GM12872 (cell line): ENCODE measurements at regions not wholly inside any gene's neighbourhood (a gene's known extent, or its start where the extent isn't known, plus 50 kb on each side); places are given as distances from the start of the nearest gene placed in this dataset.

ENCODE experiments used
- TF ChIP-seq, protein P1 (sequence below): IDR thresholded peaks from 3 replicates; pipeline ENCODE4 v1.5.1; 2011; ENCODE audit warnings: low read depth, mild to moderate bottlenecking, low read length, moderate library complexity; ENCODE audit not compliant: insufficient read depth

DNA sequence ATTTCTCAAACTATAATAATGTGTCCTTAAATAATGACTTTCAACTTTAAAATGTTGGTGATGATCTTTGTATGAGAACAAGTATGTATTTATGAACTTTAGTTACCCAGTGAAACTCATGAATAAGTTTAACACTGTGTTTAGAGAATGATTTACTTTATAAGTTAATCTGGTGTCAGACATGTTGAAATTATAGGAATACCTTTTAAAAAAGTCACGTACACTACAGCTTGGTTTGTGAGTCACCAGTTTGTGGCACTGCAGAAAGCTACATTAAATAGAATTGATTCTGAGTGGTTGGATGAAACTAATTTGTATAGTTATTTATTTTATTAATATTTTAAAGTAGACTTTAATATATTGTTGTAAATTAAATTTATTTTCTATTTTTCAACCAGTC, 1366.2 kb upstream of the PCDH20 start:
- TF ChIP-seq, protein P1, sequence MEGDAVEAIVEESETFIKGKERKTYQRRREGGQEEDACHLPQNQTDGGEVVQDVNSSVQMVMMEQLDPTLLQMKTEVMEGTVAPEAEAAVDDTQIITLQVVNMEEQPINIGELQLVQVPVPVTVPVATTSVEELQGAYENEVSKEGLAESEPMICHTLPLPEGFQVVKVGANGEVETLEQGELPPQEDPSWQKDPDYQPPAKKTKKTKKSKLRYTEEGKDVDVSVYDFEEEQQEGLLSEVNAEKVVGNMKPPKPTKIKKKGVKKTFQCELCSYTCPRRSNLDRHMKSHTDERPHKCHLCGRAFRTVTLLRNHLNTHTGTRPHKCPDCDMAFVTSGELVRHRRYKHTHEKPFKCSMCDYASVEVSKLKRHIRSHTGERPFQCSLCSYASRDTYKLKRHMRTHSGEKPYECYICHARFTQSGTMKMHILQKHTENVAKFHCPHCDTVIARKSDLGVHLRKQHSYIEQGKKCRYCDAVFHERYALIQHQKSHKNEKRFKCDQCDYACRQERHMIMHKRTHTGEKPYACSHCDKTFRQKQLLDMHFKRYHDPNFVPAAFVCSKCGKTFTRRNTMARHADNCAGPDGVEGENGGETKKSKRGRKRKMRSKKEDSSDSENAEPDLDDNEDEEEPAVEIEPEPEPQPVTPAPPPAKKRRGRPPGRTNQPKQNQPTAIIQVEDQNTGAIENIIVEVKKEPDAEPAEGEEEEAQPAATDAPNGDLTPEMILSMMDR: no peak

DNA sequence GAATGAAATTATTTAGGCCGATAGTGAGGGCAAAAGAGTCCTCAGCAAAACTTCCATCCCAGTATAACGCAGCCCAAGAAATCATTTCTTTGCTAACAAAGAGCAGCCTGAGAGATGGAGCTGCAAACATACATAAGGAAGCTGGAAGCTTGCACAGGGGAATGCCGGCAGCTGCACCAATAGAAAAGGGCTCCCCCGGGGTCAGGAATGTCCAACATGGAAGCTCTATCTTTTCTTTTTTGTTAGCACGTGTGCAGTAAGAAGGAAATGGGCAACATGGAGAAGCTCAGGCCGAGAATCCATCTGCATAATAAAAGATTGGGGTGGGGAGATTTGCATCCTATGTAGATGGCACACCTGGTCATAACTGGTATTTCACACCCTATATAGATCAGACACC, 1363.5 kb upstream of the PCDH20 start:
- TF ChIP-seq, protein P1: no peak

DNA sequence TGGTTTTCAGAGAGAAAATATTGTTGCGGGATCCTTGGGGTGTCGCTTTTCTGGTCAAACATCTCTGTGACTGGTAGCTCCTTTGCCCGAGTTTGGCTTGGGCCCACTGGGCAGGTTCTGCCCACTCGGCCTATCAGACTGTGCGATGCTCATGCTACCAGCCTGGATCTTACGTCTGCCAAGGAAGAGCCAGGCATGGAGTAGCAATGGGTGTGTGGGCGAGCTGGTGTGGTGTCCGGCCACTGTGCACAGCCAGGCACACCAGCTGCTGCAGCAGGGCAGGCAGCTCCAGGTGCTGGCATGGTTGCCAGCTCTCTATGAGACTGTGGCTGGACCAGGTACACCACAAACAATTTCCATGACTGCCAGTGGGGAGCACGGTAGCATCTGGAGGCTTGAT, 1351.8 kb upstream of the PCDH20 start:
- TF ChIP-seq, protein P1: no peak

DNA sequence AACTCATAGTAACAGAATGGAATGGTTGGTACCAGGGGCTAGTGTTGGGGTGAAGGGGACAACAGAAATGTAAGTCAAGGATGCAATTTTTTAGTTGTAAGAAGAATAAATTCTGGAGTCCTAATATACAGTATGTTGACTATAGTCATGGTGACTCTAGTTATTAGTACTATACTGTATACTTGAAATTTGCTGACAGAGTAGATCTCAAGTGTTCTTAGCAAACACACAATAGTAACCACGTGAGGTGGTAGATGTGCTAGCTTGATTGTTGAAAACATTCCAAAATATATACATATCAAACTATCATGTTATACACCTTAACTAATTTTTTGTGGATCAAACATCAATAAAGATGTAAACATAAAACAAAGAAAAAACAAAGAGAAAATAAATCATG, 1345.1 kb upstream of the PCDH20 start:
- TF ChIP-seq, protein P1: no peak

DNA sequence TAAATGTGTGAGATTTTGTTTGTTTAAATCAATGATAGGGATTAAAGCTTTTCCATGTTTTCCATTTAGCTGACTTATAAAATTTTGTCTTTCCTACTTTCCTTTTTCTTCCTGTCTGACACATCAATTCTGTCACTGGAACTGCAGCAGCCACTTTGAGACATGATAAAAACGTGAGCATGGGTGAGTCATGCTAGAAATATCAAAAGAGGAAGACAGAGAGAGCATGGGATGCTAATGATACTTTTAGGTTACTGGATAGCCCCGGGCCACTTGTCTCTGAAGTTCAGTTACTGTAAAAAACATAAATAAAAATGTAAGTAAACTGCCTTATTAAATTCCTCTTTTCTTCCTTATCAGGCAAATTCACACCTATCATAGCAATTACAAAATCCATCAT, 1332.0 kb upstream of the PCDH20 start:
- TF ChIP-seq, protein P1: no peak

DNA sequence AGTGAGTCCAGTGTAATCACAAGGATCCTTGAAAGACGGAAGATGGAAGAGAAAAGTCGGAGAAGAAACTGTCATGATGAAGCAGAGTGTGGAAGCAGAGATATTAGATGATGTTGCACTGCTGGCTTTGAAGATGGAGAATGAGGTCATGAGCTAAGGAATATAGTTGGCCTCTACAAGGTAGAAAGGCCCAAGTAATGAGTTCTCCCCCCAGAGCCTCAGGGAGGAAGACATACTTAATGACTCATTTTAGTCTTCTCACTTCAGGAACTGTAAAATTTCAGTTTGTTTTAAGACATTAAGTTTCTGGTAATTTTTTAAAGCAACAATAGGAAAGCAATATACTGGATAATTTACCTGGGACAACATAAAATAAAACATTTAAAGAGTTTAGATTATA, 1331.5 kb upstream of the PCDH20 start:
- TF ChIP-seq, protein P1: no peak

DNA sequence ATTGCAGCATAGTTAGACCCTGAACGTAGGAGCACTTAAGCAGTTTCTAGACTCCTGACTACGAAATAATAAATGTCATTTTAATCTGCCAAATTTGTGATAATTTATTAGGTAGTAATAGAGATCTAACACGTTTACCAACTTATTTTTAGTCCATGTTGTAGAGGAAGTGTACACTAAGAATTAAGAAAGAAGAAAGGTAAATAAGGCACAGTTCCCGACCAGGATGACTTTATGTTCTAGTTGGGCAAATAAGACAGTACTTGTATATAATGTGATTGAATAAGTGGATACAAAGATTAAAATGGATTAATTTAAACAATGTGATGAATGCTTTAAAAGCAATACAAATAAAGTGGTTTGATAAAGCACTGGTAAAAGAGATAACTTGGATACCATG, 1306.2 kb upstream of the PCDH20 start:
- TF ChIP-seq, protein P1: no peak

DNA sequence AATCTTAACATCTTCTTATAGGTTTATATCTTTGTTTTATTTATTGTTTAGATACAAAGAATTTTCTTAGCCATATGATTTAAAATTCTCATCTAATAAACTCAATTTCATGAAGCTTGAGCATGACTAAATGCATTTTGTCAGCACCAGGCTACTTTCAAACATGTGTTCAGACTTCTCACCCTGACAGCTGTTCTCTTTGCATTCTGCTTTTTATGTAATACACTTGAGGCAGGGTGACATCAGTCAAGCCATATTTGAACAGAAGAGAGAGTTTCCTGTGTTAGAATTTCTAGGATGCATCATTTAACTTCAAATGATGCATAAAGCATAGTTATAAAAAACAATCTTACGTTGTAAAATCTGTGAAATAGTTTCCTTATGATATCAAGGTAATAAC, 1295.1 kb upstream of the PCDH20 start:
- TF ChIP-seq, protein P1: no peak
